AG10803 (cell line): ENCODE measurements at regions not wholly inside any gene's neighbourhood (a gene's known extent, or its start where the extent isn't known, plus 50 kb on each side); places are given as distances from the start of the nearest gene placed in this dataset.

Experiments used
- DNase-seq: peaks from one replicate; pipeline ENCODE4 v3.0.0; 2010; ENCODE audit warnings: low read depth
- H3K4me3 ChIP-seq: 2 replicates; pipeline ENCODE4 v1.5.1; 2011; ENCODE audit warnings: mild to moderate bottlenecking, low read length, control low read depth
- CTCF ChIP-seq: conservative IDR thresholded peaks from 2 replicates; pipeline ENCODE4 v1.5.1; 2011; ENCODE audit warnings: mild to moderate bottlenecking, low read length, control low read depth, inconsistent platforms

- DNase-seq, result no peak
- TF ChIP-seq CTCF, result no peak
- H3K4me3 ChIP-seq, result no peak overlapping the region
These were observed 158.8 kb upstream of the KLF6 start for GRCh38 chr10:3943695-3944257.

GRCh38 chr10:3942937-3943489 lies 158.0 kb upstream of the KLF6 start:
- no peak for TF ChIP-seq CTCF
- no peak overlapping the region for H3K4me3 ChIP-seq
- no peak for DNase-seq

GRCh38 chr10:3941676-3942075 lies 156.7 kb upstream of the KLF6 start:
- TF ChIP-seq CTCF, result no peak
- H3K4me3 ChIP-seq, result no peak overlapping the region
- no peak for DNase-seq

- no peak overlapping the region for H3K4me3 ChIP-seq
- TF ChIP-seq CTCF, result no peak
- no peak for DNase-seq
These were observed 151.5 kb upstream of the KLF6 start for GRCh38 chr10:3936422-3937040.

- TF ChIP-seq CTCF, result no peak
- peak; percentile 52 for DNase-seq
- H3K4me3 ChIP-seq, result peak overlapping the region; percentile 48
These were observed 150.9 kb upstream of the KLF6 start for GRCh38 chr10:3935933-3936359.

GRCh38 chr10:3935141-3935540 lies 150.1 kb upstream of the KLF6 start:
- peak; percentile 89 for DNase-seq
- peak; percentile 42 for TF ChIP-seq CTCF
- H3K4me3 ChIP-seq, result peak overlapping the region; percentile 48

- TF ChIP-seq CTCF, result no peak
- H3K4me3 ChIP-seq, result no peak overlapping the region
- no peak for DNase-seq
These were observed 148.7 kb upstream of the KLF6 start for GRCh38 chr10:3933733-3934132.
